GM18517 (cell line): ENCODE measurements at regions not wholly inside any gene's neighbourhood (a gene's known extent, or its start where the extent isn't known, plus 50 kb on each side); places are given as distances from the start of the nearest gene placed in this dataset.
"Not testable (repeated sequence)": the region's sequence is repeated elsewhere in the genome, so short reads cannot be mapped to it uniquely, and the experiment has no call there.

ENCODE experiments used
- ATAC-seq: cut with Tn5 transposase; IDR thresholded peaks from one replicate; pipeline ENCODE4 v1.9.1; 2021; ENCODE audit warnings: mild to moderate bottlenecking, moderate library complexity; ENCODE audit not compliant: unreplicated experiment

DNA sequence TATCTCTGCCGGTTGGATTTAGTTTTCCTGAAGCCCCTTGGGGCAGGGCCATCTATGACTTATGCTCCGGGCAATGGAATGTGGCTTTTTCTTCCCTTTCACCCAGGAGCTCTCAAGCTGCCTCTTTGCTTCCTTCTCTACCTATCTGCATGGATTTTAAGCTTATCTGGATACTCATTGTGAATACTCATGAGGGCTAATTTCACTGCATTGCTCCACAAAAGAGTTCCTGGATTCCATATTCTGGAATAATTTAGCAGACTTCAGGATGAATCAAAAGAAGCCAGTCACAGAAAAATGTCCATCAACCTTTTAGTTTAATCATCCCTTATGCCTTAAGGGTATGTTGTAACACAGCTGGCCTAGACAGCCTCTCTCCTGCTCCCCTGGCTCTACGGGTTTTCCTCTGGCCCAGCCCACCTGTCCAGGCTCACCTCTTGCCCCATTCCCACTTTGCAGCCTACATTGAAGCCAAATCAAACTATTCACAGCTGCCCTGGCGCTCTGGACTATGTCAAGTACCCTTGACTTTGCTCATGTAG lies 122.8 kb upstream of the RMDN2 start:
- no peak for ATAC-seq

DNA sequence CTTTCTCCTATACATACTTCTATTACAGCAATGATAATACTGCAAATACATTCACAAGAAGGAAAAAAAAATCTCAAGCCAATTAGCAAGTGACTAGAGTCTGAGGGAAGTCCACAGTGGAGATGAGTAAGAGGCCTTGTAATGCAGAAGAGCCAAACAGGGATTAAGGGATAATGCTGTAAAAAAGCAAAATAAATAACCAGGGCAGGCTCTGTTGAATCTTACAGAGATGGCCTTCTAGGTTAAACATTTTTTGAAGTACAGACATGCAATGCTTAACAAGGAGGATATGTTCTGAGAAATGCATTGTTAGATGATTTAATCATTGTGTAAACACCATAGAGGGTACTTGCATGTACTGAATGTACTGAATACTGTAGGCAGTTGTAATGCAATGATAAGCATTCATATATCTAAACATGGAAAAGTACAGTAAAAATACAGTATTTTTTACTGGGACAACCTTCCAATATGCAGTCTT lies 122.1 kb upstream of the RMDN2 start:
- no peak for ATAC-seq

DNA sequence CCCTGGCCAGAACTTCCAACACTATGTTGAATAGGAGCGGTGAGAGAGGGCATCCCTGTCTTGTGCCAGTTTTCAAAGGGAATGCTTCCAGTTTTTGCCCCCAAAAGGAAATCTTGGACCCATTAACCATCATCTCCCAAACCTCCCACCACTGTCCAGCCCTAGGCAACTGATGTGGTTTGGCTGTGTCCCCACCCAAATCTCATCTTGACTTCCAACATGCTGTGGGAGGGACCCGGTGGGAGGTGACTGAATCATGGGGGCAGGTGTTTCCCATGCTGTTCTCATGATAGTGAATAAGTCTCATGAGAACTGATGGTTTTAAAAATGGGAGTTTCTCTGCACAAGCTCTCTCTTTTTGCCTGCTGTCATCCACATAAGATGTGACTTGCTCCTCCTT lies 119.1 kb upstream of the RMDN2 start:
- ATAC-seq, result not testable (repeated sequence)

DNA sequence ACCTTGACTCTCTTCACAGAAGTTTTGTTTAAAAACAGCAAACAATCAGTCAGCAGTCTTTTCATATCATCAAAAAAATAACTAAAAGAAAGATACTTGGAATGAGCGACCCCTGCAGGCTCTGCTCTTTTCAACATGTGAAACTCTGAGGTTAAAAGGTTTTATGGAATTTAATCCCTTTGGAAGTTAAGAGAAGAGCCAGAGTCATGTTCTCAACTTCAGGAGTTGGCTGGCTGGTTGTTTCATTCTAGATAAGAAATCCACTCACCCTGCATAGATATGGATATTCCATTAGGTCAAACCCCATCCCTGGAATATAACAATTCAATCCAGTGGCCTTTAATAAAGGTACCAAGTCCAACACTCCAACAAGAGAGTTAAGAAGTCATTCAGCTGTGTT lies 115.6 kb upstream of the RMDN2 start:
- no peak for ATAC-seq

DNA sequence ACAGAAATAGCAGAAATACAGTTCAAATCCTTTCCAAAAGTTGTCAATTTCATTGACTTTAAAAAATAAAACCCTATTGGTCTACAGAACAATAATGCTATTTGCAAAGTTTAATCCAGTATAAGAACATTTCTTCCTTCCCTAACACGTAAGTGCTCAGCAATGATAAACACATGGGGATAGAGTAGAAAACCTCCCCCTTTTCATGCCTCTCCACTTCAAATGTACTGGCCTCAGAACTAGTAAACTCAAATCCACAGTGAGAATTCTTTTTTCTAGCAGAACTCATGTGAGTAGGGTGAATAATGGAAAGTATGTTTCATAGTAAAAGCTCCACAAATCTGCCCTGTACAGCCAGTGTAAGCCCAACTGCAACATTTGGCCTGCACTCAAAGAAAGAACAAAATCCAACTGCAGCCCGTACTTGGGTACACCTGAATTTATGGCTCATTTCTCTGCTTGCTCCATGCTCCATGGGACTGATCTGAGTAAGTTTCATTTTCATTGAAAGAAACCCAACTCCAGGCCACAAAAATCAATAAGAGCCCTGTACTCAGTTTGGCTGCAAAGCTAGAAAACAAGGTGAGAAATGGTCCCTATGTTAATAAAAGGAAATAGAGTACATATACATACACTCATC lies 115.0 kb upstream of the RMDN2 start:
- no peak for ATAC-seq

DNA sequence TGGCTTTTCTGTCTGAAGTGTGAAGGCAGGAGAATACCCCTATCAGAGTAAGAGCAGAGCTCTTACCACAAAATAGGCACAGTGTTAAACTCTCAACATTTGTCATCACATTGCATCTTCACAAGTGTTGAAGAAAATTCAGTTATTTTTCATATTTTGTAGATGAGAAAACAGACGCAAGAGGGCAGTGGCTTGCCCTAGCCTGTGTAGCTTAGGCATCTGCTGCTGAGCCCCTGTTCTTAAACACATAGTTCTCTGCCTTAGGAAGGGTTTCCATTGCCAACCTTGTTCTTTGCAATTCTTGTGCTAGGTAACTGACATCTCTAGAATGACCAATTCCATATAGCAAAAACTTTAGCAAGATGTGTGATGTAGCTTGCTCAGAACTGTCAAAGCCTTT lies 112.7 kb upstream of the RMDN2 start:
- ATAC-seq, result no peak

DNA sequence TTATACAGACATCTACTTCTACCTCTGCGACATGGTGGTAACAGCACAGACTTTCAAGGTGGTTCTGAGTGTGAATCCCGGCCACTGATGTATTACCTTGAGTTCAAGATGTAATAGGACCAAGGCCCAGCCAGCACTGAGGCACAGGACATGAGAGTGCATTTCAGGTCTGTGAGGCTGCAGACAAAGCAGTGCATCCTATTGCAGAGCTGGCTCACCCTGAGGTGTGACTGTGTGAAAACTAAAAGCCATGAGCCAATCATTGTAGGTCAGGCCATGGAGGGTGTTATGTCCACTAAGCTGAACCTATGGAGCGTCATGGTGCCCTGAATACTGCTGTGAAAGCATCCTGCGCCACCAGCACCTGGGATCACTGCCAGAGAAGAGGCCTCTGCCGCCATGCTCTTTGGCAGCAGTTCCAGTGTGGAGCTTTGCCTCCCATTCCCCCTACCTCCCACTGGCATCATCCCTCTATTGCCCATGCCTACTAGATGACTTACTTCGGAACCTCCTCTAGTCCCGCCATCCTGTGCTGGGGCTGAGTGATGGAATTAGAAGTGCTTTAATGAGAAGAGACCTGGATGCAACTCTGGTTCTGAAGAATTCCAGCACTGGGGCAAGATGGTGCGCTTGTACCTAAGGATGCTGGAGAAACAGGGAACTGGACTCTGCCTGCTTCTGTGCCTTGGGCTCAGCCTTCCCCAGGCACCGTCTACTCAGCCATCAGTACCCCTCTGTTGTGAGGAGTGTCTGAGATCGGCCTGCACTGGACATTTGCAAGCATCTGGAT lies 112.0 kb upstream of the RMDN2 start:
- ATAC-seq, result no peak

DNA sequence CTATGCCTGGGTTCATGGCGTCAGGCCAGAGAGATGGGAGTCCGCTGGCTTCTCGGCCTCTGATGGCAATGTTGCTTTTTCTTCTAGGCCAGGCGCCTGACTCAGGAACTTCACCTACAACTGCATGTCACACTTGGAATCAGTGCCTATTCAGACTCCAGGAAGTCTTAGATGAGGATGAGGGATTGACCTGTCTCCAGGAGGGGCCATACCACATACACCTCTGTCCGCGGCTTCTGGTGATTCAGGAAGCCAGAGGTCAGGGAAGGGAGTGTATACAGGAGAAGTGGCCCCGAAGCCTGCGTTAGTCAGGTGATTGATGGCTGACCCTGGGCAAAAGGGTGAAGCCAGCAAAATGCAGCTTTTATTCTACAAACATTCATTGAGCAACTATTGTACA lies 109.1 kb upstream of the RMDN2 start:
- ATAC-seq, result no peak

DNA sequence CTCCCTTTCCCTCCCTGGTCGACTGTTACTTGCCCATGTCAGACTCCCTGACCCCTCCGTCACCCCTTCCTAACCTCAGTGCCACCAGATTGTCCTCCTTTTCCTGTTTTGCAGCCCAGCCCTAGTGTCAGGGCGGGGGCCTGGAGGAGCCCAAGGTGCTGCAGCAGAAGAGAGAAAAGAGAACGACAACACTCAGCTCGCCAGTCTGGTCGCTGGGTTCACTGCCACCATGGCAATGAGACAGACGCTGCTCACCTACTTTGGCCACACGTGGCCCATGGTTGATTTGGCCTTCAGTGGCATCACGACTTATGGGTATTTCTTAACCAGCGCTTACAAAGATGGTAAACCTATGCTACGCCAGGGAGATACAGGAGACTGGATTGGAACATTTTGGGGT lies 108.4 kb upstream of the RMDN2 start:
- no peak for ATAC-seq

DNA sequence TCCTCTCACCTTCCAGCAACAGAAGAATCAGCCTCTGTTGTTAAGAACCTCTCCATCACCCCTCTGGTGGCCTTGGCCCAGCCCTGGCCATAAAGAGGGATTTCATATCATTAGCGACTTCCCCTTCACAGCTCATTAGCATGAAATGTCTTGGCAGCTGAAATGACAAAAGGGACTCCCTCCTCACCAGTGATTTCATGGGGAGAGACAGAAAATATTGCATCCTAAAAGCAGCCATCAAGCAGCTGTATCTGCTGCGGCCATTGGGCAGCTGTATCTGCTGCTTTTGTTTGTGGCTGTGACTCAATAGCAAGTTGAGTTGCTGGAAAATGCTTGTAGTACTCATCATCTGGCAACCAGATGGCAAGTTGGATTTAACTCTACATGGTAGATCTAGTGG lies 105.9 kb upstream of the RMDN2 start:
- no peak for ATAC-seq

DNA sequence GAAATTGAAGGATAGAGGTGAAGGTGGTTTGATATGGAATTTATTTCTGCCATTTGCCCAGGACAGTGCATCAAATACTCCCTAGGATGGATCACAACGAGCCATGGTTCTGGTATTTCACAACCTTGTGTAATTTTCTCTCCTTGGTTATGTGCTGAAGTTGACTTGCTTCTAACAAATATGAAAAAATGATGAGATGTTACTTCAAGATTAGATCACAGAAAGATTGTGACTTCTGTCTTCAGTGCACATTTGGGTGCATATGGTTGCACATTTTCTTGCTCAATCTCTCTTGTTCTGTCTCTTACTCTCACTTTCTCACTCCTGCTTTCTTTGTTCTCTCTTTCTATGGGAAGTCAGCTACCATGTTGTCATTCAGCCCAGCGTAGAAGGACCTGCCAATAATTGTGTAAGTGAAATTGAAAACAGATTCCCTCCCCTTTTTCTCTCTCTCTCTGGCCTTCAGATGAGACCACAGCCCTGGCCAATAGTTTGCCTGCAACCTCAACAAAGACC lies 104.6 kb upstream of the RMDN2 start:
- ATAC-seq, result no peak

DNA sequence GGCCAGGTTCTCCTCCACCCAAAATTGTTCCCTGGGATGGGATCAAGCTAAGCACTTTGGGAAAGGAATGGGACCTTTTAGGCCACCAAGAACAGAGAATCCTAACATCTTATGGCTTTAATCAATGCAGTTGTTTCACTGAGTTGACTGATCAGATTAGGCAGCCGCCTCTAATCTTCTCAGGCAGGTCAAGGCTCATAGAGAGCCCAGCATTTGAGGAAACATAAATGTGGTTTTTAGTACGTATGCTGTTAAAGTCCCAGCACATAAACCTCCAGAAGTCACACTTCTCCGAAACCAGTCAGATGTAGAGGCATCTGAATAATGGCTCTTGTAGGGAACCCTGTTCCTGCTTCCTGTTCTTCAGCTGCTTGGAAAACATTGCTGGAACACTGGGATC lies 99.5 kb upstream of the RMDN2 start:
- no peak for ATAC-seq

DNA sequence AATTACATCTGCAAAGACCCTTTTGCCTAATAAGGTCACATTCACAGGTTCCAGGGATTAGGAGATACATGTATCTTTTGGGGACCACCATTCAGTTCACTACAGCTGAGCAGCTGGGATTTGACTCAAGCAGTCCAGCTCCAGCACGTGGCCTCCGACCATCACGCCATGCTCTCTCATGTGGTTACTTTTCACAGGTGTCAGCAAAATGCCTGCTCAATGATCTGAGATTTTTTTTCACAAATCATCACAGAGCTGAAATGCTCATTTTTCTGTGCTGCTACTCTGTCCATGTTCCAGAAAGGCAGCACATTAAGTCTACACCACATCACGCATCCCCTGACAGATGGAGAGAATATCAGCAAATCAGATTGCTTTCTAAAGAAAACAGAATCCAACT lies 98.5 kb upstream of the RMDN2 start:
- ATAC-seq, result no peak

DNA sequence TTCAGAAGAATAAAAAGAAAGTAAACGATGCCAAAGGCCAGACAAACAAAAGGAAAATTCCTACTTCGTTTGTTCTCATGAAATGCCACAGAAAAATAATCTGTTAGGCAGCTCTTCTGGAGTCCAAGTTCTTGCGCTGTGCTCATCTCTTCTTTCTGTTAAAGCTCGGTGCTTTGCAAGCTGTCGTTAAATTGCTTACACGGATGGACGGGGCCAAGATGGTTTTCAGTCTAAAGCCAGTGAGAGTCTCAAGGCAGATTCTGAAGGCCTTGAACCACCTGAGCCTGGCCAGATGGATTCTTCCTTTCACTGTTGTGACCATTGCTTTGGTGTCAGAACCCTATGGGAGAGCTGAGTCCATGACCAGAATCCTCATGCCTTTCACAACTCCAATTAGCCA lies 97.6 kb upstream of the RMDN2 start:
- ATAC-seq, result no peak

DNA sequence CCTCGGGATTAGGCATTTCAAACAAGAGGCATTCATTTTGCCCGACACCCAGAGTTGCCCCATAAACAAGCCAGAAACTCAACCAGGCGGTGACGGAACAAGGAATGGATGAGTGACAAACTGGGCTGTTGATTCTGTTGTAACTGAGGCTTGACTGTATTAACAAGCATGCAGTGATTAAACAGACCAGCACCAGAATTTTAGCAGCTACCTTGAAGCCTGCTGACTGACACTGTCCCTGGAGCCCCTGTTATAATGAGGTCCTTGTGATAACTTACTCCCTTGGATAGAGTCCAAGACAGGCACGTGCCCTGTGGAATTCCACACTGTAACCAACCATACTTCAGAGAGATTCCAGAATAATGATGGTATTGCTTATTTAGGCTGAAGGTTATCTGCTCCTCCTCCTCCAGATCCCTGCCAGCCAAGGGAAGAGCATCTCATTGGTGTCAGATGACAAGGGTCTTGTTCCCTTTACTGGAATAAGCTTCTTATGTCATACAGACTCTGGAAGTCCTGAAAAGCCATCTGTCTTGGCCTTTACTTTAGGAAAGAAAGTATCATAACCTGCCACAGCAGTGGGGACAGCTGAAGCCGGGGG lies 97.1 kb upstream of the RMDN2 start:
- ATAC-seq, result no peak

DNA sequence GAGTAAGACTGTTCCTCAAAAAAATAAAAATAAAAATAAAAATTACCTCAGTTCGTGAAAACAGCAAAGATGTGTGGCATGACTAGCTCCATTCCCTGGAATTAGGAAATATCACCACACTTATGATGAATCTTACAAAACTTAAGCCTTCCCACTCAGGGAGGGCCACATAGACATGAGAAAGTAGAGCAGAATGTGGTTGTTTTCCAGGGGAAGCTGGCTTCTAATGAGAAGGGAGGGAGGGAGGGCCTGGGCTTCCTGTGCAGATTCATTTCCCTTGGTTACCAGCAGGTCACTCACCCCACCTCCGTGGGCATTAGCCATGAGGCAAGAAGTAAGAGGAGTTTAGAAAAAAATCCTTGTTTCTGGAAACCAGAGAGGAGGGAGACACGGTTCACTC lies 95.9 kb upstream of the RMDN2 start:
- ATAC-seq, result no peak

DNA sequence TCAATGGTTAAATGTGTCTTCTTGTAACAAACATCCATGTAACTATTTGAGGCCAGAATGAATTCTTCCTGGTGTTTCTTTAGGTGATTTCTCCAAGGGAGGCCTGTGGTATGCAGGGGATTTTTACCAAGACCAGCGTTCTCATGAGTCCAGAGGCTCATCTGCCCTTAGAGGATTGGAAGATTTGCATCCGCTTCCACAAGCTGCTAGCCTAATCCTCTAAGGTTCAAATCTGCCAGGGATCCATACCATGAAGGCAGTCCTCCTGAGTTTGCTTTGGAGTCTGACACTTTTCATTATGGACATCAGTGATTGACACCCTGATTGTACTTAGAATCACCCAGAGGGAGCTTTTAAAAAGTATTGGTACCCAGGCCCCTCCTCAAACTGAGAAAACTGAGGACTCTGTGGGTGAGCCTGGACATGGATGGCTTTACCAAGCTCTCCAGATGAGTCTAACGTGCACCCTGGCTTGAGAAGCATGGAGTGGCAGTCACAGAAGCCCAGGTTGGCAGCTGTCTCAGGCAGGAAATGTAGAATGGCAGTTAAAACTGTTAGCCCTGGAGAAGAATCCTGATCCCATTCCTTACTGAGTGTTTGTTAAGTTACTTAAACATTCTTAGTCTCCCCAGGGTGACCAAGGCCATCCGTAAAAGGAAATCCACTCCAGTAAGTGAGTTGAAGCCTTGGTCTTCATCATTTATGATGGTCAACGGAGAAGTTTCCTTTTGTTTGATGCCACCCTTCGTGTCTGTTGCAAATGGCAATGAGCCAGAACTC lies 95.3 kb upstream of the RMDN2 start:
- no peak for ATAC-seq

DNA sequence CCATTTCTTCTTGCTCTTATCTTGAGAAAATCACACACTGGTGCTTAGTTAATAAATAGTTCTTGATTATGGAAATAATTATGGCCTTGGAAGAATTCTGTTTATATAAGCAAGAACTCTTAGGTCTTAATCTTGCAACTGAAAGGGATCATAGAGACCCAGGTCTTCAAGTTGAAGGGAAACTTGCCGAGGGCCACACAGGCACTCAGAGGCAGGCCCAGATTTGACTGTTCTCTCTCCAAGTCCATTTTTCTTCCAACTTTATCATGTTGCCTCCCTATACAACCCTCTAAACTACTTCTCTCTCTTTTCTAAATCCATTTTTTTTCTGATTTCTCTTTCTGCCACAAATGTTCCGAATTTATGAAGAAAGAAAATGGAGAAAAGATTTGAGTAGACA lies 94.5 kb upstream of the RMDN2 start:
- ATAC-seq, result no peak

DNA sequence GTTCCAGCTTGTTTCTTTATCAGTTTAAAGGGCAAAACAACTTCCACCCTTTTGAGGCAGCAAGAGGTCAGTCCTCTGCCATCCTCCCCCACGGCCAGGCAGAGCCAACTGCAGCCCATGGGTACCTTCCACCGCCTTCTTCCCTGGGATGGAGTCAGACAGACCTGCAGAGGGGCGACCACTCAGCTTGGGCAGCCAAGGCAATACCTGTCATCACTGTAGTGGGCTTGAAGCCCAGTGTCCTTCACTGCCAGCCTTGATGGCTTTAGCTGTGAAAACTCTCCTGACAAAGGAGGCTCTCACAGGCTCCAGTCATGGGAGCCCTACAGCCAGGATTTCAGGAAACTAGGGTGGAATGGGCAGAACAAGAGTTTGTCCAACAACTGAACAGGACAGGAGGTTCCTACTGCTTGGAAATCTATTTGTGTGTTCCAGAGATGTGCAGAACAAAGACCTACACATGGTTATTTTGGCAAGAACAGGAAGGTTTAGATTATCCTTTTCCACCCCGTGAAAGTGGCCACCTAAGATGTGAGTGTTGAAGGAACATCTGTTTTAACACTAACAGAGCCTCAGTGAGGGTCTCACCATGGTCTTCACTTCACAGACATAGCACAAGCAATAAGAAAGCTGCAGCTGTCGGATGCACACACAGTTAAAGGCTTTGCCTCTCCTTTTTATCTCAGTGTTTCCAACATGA lies 93.9 kb upstream of the RMDN2 start:
- ATAC-seq, result no peak

DNA sequence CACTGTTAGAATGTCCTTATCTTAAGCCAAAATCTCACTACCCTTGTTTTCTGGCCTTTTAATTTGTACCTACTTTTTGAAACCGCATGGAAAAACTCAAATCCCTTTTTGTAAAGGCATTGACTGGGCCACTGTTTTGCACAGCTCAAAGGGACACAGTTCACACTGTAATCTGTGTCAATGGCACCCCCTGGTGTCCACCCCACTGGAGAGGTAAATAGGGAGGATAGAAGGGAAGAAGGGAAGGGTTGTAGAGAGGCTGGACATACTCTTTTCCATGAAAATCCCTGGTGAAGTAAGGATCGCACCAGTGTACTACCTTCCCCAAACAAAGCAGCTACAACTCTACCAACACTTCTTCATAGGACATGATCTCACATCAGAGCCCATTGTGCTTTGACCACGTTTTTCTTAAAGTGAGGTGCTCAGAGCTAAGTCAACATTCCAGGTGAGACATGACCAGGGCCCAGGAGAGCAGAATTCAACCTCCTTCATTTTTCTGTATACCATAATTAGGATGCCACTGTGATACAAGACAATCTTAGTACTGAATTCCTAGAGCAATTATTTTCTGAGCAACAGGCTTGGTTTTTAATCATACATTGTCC lies 92.4 kb upstream of the RMDN2 start:
- no peak for ATAC-seq
